Thoracic aorta (tissue), 2 donors: ENCODE measurements at regions not wholly inside any gene's neighbourhood (a gene's known extent, or its start where the extent isn't known, plus 50 kb on each side); places are given as distances from the start of the nearest gene placed in this dataset.

Experiments
- ATAC-seq: fragments of 150-250 bp; one replicate; pipeline ENCODE4 v1.8.0; 2017; ENCODE audit warnings: low read depth; ENCODE audit not compliant: insufficient number of reproducible peaks, low FRiP score
- DNase-seq: peaks from one replicate; pipeline ENCODE4 v3.0.0-alpha.2; 2020; ENCODE audit warnings: low spot score
- H3K27ac ChIP-seq, 2 donors: fragments of 200-600 bp; sonication (generic); 1 replicate in 1 of 2; 2 replicates in 1 of 2; pipeline ENCODE4 v1.5.1; 2016; ENCODE audit warnings: mild to moderate bottlenecking in 2 of 2, moderate library complexity in 2 of 2
- H3K27me3 ChIP-seq: fragments of 200-600 bp; sonication (generic); replicated peaks from 2 replicates; pipeline ENCODE4 v1.6.0; 2016; ENCODE audit warnings: mild to moderate bottlenecking; ENCODE audit not compliant: insufficient read depth
- H3K36me3 ChIP-seq: fragments of 200-600 bp; sonication (generic); one replicate; pipeline ENCODE4 v1.5.1; 2016
- H3K4me1 ChIP-seq, 2 donors: fragments of 200-600 bp; sonication (generic); 1 replicate in 1 of 2; 2 replicates in 1 of 2; pipeline versions ENCODE4 v1.5.1 to v1.6.0; 2016; ENCODE audit warnings: low read depth in 2 of 2, mild to moderate bottlenecking in 1 of 2; ENCODE audit not compliant: control insufficient read depth in 1 of 2
- H3K4me3 ChIP-seq: fragments of 200-600 bp; sonication (generic); 2 replicates; pipeline ENCODE4 v1.5.1; 2016; ENCODE audit warnings: mild to moderate bottlenecking
- H3K9me3 ChIP-seq: fragments of 200-600 bp; sonication (generic); 2 replicates; pipeline ENCODE4 v1.5.1; 2016
- TF ChIP-seq, protein P1 (sequence below): fragments of 200-600 bp; sonication (generic); IDR thresholded peaks from one replicate; pipeline ENCODE4 v1.5.1; 2019; ENCODE audit warnings: antibody characterized with exemption

DNA sequence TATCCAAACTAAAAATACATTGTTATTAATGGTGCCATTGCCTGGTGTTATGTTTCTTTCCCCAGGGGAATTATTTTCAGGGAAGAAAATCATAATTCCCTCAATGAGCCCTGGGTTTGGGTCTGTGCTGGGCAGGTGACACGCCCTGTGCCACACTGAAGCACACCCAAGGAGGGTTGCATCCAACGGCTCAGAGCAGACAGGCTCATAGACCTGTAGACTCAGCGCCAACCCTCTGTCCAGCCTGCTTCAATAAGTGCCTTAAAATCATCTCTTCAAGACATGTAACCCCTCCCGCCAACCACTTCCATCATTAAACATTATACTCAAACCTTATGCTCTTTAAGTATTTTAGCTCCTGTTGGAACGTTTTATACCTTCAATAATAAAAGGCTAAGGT lies 225.3 kb upstream of the CDH4 start:
- H3K36me3 ChIP-seq, result no peaks in the 10 kb centered on the region
- DNase-seq (no peak), ATAC-seq (no peak)
- TF ChIP-seq, protein P1, sequence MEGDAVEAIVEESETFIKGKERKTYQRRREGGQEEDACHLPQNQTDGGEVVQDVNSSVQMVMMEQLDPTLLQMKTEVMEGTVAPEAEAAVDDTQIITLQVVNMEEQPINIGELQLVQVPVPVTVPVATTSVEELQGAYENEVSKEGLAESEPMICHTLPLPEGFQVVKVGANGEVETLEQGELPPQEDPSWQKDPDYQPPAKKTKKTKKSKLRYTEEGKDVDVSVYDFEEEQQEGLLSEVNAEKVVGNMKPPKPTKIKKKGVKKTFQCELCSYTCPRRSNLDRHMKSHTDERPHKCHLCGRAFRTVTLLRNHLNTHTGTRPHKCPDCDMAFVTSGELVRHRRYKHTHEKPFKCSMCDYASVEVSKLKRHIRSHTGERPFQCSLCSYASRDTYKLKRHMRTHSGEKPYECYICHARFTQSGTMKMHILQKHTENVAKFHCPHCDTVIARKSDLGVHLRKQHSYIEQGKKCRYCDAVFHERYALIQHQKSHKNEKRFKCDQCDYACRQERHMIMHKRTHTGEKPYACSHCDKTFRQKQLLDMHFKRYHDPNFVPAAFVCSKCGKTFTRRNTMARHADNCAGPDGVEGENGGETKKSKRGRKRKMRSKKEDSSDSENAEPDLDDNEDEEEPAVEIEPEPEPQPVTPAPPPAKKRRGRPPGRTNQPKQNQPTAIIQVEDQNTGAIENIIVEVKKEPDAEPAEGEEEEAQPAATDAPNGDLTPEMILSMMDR, result no peak
- H3K9me3 ChIP-seq, result no peaks in the 10 kb centered on the region
- no peak overlapping the region for H3K27ac ChIP-seq
- H3K27me3 ChIP-seq, result no peaks in the 10 kb centered on the region
- no peak overlapping the region for H3K4me3 ChIP-seq
- H3K4me1 ChIP-seq, result no peaks in the 10 kb centered on the region

DNA sequence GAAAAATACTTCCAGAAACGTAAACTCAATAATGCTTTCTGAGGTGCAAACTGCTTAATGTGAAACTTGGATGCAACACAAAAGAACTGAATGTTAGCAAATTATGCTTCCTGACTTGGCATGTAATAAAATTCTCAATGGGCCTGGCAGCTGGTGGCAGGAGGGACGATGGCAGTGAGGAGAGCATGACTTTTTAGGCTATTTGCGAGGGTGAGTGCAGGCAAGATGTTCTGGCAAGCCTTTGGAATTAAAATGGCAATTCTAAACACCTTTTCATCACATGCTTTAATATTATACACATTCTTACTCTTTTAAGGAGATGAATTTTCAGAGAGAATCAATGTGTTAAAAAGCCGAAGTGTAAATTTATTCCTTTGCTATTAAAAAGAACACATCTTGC lies 224.8 kb upstream of the CDH4 start:
- Histone ChIP-seq H3K4me1 (no peaks in the 10 kb centered on the region), H3K27ac (no peak overlapping the region)
- ATAC-seq, result no peak

DNA sequence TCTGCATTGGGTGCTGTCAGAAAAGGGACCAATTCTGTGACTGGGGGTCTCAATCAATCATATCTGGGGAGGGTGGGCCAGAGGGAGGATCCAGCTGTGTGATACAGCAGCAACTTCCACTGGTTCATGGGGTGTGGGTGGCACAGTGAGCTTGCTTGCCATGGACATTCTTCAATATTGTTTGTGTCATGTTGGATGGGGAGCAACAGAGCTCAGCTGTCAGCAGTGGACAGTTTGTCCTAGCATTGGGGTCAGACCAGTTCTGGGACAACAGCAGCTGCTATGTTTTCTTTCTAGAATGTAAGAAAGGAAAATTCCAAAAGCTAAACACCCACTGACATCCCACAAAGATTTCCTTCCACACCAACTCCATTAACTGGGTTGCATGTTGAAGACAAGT lies 221.9 kb upstream of the CDH4 start:
- Histone ChIP-seq H3K36me3 (no peaks in the 10 kb centered on the region), H3K9me3 (no peaks in the 10 kb centered on the region), H3K27ac (no peak overlapping the region), H3K4me3 (no peak overlapping the region), H3K4me1 (no peaks in the 10 kb centered on the region), H3K27me3 (no peaks in the 10 kb centered on the region)
- TF ChIP-seq, protein P1, result no peak
- ATAC-seq, result no peak
- DNase-seq, result no peak

More for the DNA sequence above, 224.8 kb upstream of the CDH4 start:
- TF ChIP-seq, protein P1, result no peak
- H3K9me3 ChIP-seq, result no peaks in the 10 kb centered on the region
- H3K27me3 ChIP-seq, result no peaks in the 10 kb centered on the region
- no peak overlapping the region for H3K4me3 ChIP-seq
- no peak for DNase-seq
- no peaks in the 10 kb centered on the region for H3K36me3 ChIP-seq

DNA sequence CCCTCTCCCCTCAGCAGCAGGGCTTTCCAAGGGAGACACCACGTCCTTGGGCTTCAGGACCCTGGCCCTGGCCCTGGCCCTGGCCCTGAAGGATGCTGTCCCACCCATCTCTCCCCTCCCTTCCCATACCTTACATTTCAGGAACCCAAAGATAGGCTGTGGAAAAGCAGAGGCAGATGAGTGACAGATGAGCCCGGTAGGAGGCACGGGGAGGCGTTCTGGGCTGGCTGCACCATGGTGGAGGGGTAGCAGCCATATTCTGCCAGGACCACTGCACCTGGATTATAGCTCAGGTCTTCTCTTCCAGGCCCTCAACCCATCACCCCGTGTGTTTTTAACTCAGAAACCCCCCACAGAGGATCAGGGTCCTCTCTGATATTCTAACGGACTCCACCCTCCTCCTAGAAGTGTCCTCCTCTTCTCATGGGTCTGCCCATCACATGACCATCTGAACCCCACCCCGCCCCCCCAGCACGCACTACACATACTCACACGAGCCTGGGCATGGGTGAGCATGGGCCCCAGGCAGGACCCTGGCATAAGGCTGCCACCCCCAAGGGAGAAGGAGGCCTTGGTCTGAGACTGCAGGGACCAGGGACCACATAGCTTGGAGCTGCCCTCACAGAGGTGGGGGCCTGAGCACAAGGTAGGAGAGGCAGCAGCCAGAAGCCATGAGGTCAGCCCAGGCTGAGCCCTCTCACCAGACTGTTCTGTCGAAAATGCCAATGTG lies 220.8 kb upstream of the CDH4 start:
- H3K4me3 ChIP-seq, result no peak overlapping the region
- TF ChIP-seq, protein P1, result no peak
- no peak for ATAC-seq
- no peaks in the 10 kb centered on the region for H3K27me3 ChIP-seq
- H3K4me1 ChIP-seq, result no peaks in the 10 kb centered on the region
- H3K27ac ChIP-seq, result no peak overlapping the region
- no peaks in the 10 kb centered on the region for H3K36me3 ChIP-seq
- no peaks in the 10 kb centered on the region for H3K9me3 ChIP-seq
- no peak for DNase-seq

DNA sequence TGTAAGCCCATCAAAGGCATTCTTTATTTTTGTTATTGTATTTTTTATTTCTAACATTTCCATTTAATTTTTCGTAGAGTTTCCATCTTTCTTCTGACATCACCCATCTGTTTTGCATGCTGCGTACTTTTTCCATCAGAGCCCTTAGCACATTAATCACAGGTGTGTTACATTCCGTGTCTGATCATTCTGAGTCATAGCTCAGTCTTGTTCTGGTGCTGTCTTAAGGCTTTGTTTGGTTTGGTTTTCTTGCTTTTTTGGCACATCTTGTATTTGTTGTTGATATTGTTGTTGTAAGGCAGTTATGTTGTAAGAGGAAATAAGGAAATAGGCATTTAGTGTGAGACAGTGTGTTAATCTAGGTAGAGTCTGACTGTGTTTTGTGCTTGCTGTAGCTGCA lies 214.6 kb upstream of the CDH4 start:
- Histone ChIP-seq H3K36me3 (no peaks in the 10 kb centered on the region), H3K9me3 (no peaks in the 10 kb centered on the region), H3K27ac (no peak overlapping the region), H3K4me3 (no peak overlapping the region), H3K27me3 (no peaks in the 10 kb centered on the region), H3K4me1 (no peaks in the 10 kb centered on the region)
- DNase-seq, result no peak
- TF ChIP-seq, protein P1, result no peak
- ATAC-seq, result no peak
